SK-N-SH (cell line): ENCODE measurements at regions not wholly inside any gene's neighbourhood (a gene's known extent, or its start where the extent isn't known, plus 50 kb on each side); places are given as distances from the start of the nearest gene placed in this dataset.

Experiments used
- CTCF ChIA-PET: fragments of 300-600, 350-600 bp; formaldehyde crosslinking; extraction: SDS; loops from one replicate; lab custom pipeline; 2021; lab: Yijun Ruan, JAX
- POLR2A ChIA-PET: fragments of 350-600 bp; sonication (Branson Sonifier 250); formaldehyde crosslinking; extraction: SDS; loops from one replicate; lab custom pipeline; 2020; ENCODE audit warnings: antibody characterized with exemption, inconsistent platforms; lab: Yijun Ruan, JAX
- DNase-seq: peaks from one replicate; pipeline ENCODE4 v3.0.0; 2012
- H2AFZ ChIP-seq: fragments of 200-600 bp; sonication (generic); 2 replicates; pipeline ENCODE4 v1.8.1; 2016; ENCODE audit warnings: antibody characterized with exemption, mild to moderate bottlenecking, low read depth
- H3F3A ChIP-seq: fragments of 200-600 bp; sonication (generic); replicated peaks from 2 replicates; pipeline ENCODE3; 2016; ENCODE audit warnings: antibody characterized with exemption, mild to moderate bottlenecking; ENCODE audit not compliant: insufficient read depth
- H3K27ac ChIP-seq, 2 experiments: fragments of 200-500 bp in 1 of 2; fragments of 200-600 bp in 1 of 2; sonication (Bioruptor generic) in 1 of 2; sonication (generic), shearing (Covaris generic) in 1 of 2; 2 replicates each; pipeline versions ENCODE4 v1.5.1 to v1.6.1; 2014 to 2016; ENCODE audit warnings: low read depth in 2 of 2, inconsistent platforms in 1 of 2, low read length in 1 of 2, mild to moderate bottlenecking in 1 of 2, mixed read lengths in 1 of 2
- H3K27me3 ChIP-seq: fragments of 200-600 bp; sonication (generic), shearing (Covaris generic); 2 replicates; pipeline ENCODE4 v1.6.1; 2016; ENCODE audit warnings: mixed run types; ENCODE audit not compliant: insufficient read depth
- H3K36me3 ChIP-seq, 2 experiments: fragments of 200-500 bp in 1 of 2; fragments of 200-600 bp in 1 of 2; sonication (Bioruptor generic) in 1 of 2; sonication (generic) in 1 of 2; replicated peaks in 1 of 2; 2 replicates each; pipeline versions ENCODE3 to v1.5.1; 2014 to 2016; ENCODE audit warnings: low read length in 1 of 2, mild to moderate bottlenecking in 1 of 2; ENCODE audit not compliant: insufficient read depth in 2 of 2, control insufficient read depth in 1 of 2
- H3K4me1 ChIP-seq, 2 experiments: fragments of 200-500 bp in 1 of 2; fragments of 200-600 bp in 1 of 2; sonication (Bioruptor generic) in 1 of 2; sonication (generic), shearing (Covaris generic) in 1 of 2; 2 replicates each; pipeline versions ENCODE4 v1.5.1 to v1.6.1; 2014 to 2016; ENCODE audit warnings: low read depth in 1 of 2, low read length in 1 of 2, mixed run types in 1 of 2; ENCODE audit not compliant: insufficient read depth in 2 of 2, control insufficient read depth in 1 of 2
- H3K4me2 ChIP-seq: fragments of 200-600 bp; sonication (generic), shearing (Covaris generic); 2 replicates; pipeline ENCODE4 v1.6.1; 2017; ENCODE audit warnings: mixed run types
- H3K4me3 ChIP-seq, 2 experiments: fragments of 200-500 bp in 1 of 2; fragments of 200-600 bp in 1 of 2; sonication (Bioruptor generic) in 1 of 2; sonication (generic), shearing (Covaris generic) in 1 of 2; 2 replicates each; pipeline versions ENCODE4 v1.5.1 to v1.8.1; 2014 to 2016; ENCODE audit warnings: low read depth in 2 of 2, inconsistent platforms in 1 of 2, low read length in 1 of 2, mild to moderate bottlenecking in 1 of 2, mixed read lengths in 1 of 2, moderate library complexity in 1 of 2
- H3K79me2 ChIP-seq: fragments of 200-600 bp; sonication (generic); 2 replicates; pipeline ENCODE4 v1.8.1; 2017; ENCODE audit warnings: mild to moderate bottlenecking; ENCODE audit not compliant: insufficient read depth
- H3K9ac ChIP-seq: fragments of 200-600 bp; sonication (generic); 2 replicates; pipeline ENCODE4 v1.6.1; 2017; ENCODE audit warnings: mixed run types
- H3K9me2 ChIP-seq: fragments of 200-600 bp; sonication (generic); 2 replicates; pipeline ENCODE4 v1.6.1; 2017; ENCODE audit warnings: mixed run types
- H3K9me3 ChIP-seq: fragments of 200-600 bp; sonication (generic); 2 replicates; pipeline ENCODE4 v1.6.1; 2017; ENCODE audit warnings: mixed run types, mild to moderate bottlenecking, moderate library complexity
- H4K20me1 ChIP-seq: fragments of 200-600 bp; sonication (generic); 2 replicates; pipeline ENCODE4 v1.6.1; 2017; ENCODE audit warnings: mild to moderate bottlenecking, mixed run types; ENCODE audit not compliant: insufficient read depth
- ELF1 ChIP-seq: IDR thresholded peaks from 2 replicates; pipeline ENCODE4 v1.4.0; 2012
- EP300 ChIP-seq, 2 experiments: IDR thresholded peaks; 2 replicates each; pipeline versions ENCODE4 v1.4.0 to v1.6.1; 2012; ENCODE audit warnings: borderline replicate concordance in 1 of 2, low read depth in 1 of 2, low read length in 1 of 2
- EZH2phosphoT487 ChIP-seq: fragments of 200-600 bp; sonication (generic); IDR thresholded peaks from 2 replicates; pipeline ENCODE4 v1.6.1; 2017; ENCODE audit warnings: low read depth, mixed run types, mild to moderate bottlenecking, antibody characterized with exemption, moderate library complexity, borderline replicate concordance
- FOSL2 ChIP-seq: IDR thresholded peaks from 2 replicates; pipeline ENCODE4 v1.4.0; 2012; ENCODE audit warnings: low read depth, mild to moderate bottlenecking, moderate library complexity, borderline replicate concordance
- JUND ChIP-seq: IDR thresholded peaks from 2 replicates; pipeline ENCODE4 v1.4.0; 2012
- MEF2A ChIP-seq: IDR thresholded peaks from 2 replicates; pipeline ENCODE4 v1.4.0; 2012; ENCODE audit warnings: low read depth, borderline replicate concordance
- NRF1 ChIP-seq: IDR thresholded peaks from 2 replicates; pipeline ENCODE4 v1.6.1; 2012; ENCODE audit warnings: low read depth, mild to moderate bottlenecking, low read length
- SMC3 ChIP-seq: IDR thresholded peaks from 2 replicates; pipeline ENCODE4 v1.6.1; 2012; ENCODE audit warnings: low read depth, low read length, improper control_type of control experiment
- YY1 ChIP-seq: IDR thresholded peaks from 2 replicates; pipeline ENCODE4 v1.4.0; 2012; ENCODE audit warnings: low read depth, mild to moderate bottlenecking
- WGBS: methylation state at CpG from one replicate; pipeline ENCODE4 v1.1.6; 2017; ENCODE audit warnings: low lambda C conversion rate; 5-methylcytosine and 5-hydroxymethylcytosine counted together
- TF ChIP-seq, protein P1 (sequence below): IDR thresholded peaks from 2 replicates; pipeline ENCODE4 v1.4.0; 2012; ENCODE audit warnings: low read depth
- TF ChIP-seq, protein P2 (sequence below): IDR thresholded peaks from 2 replicates; pipeline ENCODE4 v1.6.1; 2012; ENCODE audit warnings: mild to moderate bottlenecking, low read depth, low read length, moderate library complexity
- TF ChIP-seq, protein P3 (sequence below): IDR thresholded peaks from 2 replicates; pipeline ENCODE4; 2012

DNA sequence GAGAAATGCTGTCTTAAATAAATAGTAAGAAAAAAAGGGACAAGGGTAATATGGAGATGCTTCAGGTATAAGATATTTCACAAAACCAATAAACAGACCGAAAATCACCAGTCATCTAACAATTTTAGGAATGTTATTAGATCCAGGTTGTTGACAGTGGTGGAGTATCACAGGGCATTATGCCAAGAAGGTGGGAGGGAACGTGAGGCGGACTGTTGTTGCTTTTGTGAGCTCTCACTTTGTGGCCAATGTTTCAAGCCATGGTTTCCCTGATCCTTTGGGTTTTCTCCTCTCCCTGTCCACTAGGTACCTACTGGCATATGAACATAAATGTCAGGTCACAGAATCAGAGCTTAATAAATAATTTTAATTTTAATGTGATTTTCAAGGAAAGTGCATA lies 790.3 kb upstream of the SLITRK1 start:
- Histone ChIP-seq H3K79me2 (no peaks in the 10 kb centered on the region), H3K9me3 (no peaks in the 10 kb centered on the region), H3K4me1 (no peaks in the 10 kb centered on the region), H3K4me2 (no peak overlapping the region), H3K27ac (no peak overlapping the region), H3K4me3 (no peak overlapping the region), H2AFZ (no peak overlapping the region), H3K36me3 (no peaks in the 10 kb centered on the region), H4K20me1 (no peaks in the 10 kb centered on the region), H3K27me3 (no peaks in the 10 kb centered on the region), H3K9ac (no peak overlapping the region), H3F3A (no peaks in the 10 kb centered on the region), H3K9me2 (0 out of 2 replicates have a peak, but pooled peaks cover 7% of the 10 kb centered on the region)
- POLR2A ChIA-PET: no interaction called here
- CTCF ChIA-PET: no interaction called here
- TF ChIP-seq NRF1 (no peak), ELF1 (no peak), SMC3 (no peak), FOSL2 (no peak), YY1 (no peak), EZH2phosphoT487 (no peak)
- DNase-seq: no peak
- 30% methylated on average over 3 of the region's 3 CpGs for WGBS

DNA sequence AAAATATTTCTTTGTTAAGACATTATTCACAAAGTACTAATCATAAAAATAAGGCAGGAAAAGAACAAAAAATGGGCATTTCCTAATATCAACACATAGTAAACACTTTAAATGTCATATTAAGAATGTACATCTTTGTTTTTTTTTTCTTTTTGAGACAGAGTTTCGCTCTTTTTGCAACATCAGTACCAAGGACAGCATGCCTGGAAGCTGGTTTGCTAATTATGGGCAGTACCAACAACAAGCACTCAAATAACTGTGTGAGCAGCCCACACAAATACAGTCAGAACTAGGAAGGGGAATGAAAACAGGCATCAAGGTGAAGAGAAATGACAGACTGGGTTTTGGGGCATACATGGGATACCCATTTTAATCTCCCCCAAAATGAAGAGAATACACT lies 788.0 kb upstream of the SLITRK1 start:
- CTCF ChIA-PET: no interaction called here

More for the DNA sequence above, 788.0 kb upstream of the SLITRK1 start:
- Histone ChIP-seq H3K79me2 (no peaks in the 10 kb centered on the region), H4K20me1 (no peaks in the 10 kb centered on the region), H3K4me1 (no peaks in the 10 kb centered on the region), H3K4me3 (no peak overlapping the region), H2AFZ (no peak overlapping the region), H3K36me3 (no peaks in the 10 kb centered on the region), H3K9me2 (0 out of 2 replicates have a peak, but pooled peaks cover 3% of the 10 kb centered on the region), H3K9me3 (no peaks in the 10 kb centered on the region), H3K27ac (no peak overlapping the region), H3K9ac (no peak overlapping the region), H3F3A (no peaks in the 10 kb centered on the region), H3K4me2 (no peak overlapping the region), H3K27me3 (no peaks in the 10 kb centered on the region)
- 17% methylated on average over 1 of the region's 1 CpG for WGBS
- POLR2A ChIA-PET: no interaction called here
- DNase-seq: no peak
- TF ChIP-seq, protein P1, sequence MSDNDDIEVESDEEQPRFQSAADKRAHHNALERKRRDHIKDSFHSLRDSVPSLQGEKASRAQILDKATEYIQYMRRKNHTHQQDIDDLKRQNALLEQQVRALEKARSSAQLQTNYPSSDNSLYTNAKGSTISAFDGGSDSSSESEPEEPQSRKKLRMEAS: no peak
- TF ChIP-seq JUND (no peak), MEF2A (no peak), EP300 (IDR thresholded peaks at IDR 0.05; ENCODE audit: borderline replicate concordance in 1 of 2, low read depth in 1 of 2, low read length in 1 of 2) (no peak)
- TF ChIP-seq, protein P2, sequence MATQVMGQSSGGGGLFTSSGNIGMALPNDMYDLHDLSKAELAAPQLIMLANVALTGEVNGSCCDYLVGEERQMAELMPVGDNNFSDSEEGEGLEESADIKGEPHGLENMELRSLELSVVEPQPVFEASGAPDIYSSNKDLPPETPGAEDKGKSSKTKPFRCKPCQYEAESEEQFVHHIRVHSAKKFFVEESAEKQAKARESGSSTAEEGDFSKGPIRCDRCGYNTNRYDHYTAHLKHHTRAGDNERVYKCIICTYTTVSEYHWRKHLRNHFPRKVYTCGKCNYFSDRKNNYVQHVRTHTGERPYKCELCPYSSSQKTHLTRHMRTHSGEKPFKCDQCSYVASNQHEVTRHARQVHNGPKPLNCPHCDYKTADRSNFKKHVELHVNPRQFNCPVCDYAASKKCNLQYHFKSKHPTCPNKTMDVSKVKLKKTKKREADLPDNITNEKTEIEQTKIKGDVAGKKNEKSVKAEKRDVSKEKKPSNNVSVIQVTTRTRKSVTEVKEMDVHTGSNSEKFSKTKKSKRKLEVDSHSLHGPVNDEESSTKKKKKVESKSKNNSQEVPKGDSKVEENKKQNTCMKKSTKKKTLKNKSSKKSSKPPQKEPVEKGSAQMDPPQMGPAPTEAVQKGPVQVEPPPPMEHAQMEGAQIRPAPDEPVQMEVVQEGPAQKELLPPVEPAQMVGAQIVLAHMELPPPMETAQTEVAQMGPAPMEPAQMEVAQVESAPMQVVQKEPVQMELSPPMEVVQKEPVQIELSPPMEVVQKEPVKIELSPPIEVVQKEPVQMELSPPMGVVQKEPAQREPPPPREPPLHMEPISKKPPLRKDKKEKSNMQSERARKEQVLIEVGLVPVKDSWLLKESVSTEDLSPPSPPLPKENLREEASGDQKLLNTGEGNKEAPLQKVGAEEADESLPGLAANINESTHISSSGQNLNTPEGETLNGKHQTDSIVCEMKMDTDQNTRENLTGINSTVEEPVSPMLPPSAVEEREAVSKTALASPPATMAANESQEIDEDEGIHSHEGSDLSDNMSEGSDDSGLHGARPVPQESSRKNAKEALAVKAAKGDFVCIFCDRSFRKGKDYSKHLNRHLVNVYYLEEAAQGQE: peak; percentile 92
- TF ChIP-seq, protein P3, sequence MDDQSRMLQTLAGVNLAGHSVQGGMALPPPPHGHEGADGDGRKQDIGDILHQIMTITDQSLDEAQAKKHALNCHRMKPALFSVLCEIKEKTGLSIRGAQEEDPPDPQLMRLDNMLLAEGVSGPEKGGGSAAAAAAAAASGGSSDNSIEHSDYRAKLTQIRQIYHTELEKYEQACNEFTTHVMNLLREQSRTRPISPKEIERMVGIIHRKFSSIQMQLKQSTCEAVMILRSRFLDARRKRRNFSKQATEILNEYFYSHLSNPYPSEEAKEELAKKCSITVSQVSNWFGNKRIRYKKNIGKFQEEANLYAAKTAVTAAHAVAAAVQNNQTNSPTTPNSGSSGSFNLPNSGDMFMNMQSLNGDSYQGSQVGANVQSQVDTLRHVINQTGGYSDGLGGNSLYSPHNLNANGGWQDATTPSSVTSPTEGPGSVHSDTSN: no peak
